Progenitor cell of endocrine pancreas (in vitro differentiated cells): ENCODE measurements at regions not wholly inside any gene's neighbourhood (a gene's known extent, or its start where the extent isn't known, plus 50 kb on each side); places are given as distances from the start of the nearest gene placed in this dataset.

Experiments
- DNase-seq: peaks from one replicate; pipeline ENCODE4 v3.0.0; 2021; ENCODE audit warnings: low spot score; ENCODE audit not compliant: unreplicated experiment
- H3K27ac Mint-ChIP-seq: 2 replicates; pipeline ENCODE4 v1.8.0; 2021; ENCODE audit warnings: mild to moderate bottlenecking, moderate library complexity, mixed read lengths
- H3K27me3 Mint-ChIP-seq: 2 replicates; pipeline ENCODE4 v1.8.0; 2021; ENCODE audit warnings: mixed read lengths
- H3K36me3 Mint-ChIP-seq: 2 replicates; pipeline ENCODE4 v1.8.0; 2022; ENCODE audit warnings: mixed read lengths; ENCODE audit not compliant: insufficient read depth
- H3K4me1 Mint-ChIP-seq: 2 replicates; pipeline ENCODE4 v1.8.0; 2021; ENCODE audit warnings: low read depth, mixed read lengths
- H3K4me3 Mint-ChIP-seq: 2 replicates; pipeline ENCODE4 v1.8.0; 2021; ENCODE audit warnings: low read depth, mild to moderate bottlenecking, moderate library complexity, mixed read lengths
- H3K9me3 Mint-ChIP-seq: 2 replicates; pipeline ENCODE4 v1.8.0; 2021; ENCODE audit warnings: low read depth, mixed read lengths
- TF ChIP-seq, protein P1 (sequence below): fragments of 200-600 bp; sonication (generic); IDR thresholded peaks from one replicate; pipeline ENCODE4 v1.5.0; 2021; ENCODE audit warnings: antibody characterized with exemption, mild to moderate bottlenecking; ENCODE audit not compliant: unreplicated experiment

DNA sequence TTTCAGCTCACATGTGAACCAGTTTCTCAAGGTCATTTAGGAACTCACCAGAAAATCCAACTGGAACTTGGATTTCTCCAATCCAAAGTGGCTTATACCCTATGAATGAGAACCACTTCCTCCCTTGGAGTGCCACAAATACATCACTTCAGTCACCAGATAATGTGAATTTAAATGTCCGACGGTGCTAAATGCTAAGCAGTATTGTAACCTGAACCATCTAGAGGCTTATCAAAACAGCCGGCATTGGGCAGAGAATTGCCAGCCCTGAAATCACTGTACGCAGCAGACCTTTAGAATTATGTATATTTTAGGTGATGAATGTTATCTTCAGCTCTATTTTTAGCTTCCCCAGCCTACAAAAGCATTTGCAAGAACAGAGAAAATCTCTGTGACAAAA, 76.8 kb upstream of the COX20 start:
- H3K9me3 Mint-ChIP-seq, result peaks cover 7% of the 10 kb centered on the region
- TF ChIP-seq, protein P1, sequence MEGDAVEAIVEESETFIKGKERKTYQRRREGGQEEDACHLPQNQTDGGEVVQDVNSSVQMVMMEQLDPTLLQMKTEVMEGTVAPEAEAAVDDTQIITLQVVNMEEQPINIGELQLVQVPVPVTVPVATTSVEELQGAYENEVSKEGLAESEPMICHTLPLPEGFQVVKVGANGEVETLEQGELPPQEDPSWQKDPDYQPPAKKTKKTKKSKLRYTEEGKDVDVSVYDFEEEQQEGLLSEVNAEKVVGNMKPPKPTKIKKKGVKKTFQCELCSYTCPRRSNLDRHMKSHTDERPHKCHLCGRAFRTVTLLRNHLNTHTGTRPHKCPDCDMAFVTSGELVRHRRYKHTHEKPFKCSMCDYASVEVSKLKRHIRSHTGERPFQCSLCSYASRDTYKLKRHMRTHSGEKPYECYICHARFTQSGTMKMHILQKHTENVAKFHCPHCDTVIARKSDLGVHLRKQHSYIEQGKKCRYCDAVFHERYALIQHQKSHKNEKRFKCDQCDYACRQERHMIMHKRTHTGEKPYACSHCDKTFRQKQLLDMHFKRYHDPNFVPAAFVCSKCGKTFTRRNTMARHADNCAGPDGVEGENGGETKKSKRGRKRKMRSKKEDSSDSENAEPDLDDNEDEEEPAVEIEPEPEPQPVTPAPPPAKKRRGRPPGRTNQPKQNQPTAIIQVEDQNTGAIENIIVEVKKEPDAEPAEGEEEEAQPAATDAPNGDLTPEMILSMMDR, result no peak
- peaks cover 10% of the 10 kb centered on the region for H3K4me1 Mint-ChIP-seq
- no peak for DNase-seq
- peaks cover 5% of the 10 kb centered on the region for H3K27me3 Mint-ChIP-seq
- no peaks in the 10 kb centered on the region for H3K36me3 Mint-ChIP-seq
- H3K4me3 Mint-ChIP-seq, result no peak overlapping the region
- no peak overlapping the region for H3K27ac Mint-ChIP-seq

DNA sequence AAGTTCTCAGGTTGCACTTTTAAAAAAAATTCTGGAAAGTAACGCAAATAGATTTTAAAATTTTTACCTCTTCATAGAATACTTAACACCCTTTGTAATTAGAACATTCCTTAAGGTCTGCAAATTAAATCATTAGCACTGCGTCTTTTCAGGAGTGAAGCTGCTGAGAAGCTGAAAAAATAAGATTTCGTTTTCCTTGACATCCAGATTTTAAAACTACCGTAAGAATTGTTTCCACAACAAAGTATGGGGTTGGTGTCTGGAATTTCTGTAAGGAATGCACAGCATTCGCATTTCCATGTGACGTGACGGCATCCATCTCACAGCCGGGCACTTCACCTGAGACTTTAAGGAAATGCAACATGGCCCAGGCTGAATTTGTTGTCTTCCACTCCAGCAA, 76.3 kb upstream of the COX20 start:
- Mint-ChIP-seq H3K4me3 (no peak overlapping the region), H3K27me3 (peaks cover 5% of the 10 kb centered on the region), H3K4me1 (peaks cover 10% of the 10 kb centered on the region), H3K27ac (peak overlapping the region; percentile 23), H3K36me3 (no peaks in the 10 kb centered on the region), H3K9me3 (peaks cover 7% of the 10 kb centered on the region)
- TF ChIP-seq, protein P1, result no peak
- no peak for DNase-seq

DNA sequence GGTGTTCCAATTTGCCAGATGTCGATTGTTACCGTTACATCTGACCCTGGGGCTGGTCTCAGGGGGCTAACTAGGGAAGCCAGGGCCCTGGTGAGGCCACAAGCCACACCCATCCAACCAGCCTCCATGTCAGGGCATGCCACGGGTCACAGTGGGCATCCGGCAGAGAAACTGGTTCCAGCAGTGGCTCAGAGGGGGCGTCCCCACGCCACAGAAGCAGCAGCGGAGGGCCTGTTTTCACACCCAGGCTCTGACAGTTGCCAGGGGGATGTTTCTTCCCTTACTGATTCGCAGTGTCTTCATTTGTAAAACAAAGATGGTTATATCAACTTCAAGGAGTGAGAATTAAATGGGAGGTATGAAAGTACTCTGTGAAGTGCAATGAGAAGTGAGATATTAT, 75.0 kb upstream of the COX20 start:
- no peak for DNase-seq
- peaks cover 5% of the 10 kb centered on the region for H3K27me3 Mint-ChIP-seq
- H3K4me3 Mint-ChIP-seq, result no peak overlapping the region
- H3K36me3 Mint-ChIP-seq, result no peaks in the 10 kb centered on the region
- peaks cover 7% of the 10 kb centered on the region for H3K9me3 Mint-ChIP-seq
- TF ChIP-seq, protein P1, result no peak
- H3K4me1 Mint-ChIP-seq, result peaks cover 10% of the 10 kb centered on the region
- no peak overlapping the region for H3K27ac Mint-ChIP-seq

DNA sequence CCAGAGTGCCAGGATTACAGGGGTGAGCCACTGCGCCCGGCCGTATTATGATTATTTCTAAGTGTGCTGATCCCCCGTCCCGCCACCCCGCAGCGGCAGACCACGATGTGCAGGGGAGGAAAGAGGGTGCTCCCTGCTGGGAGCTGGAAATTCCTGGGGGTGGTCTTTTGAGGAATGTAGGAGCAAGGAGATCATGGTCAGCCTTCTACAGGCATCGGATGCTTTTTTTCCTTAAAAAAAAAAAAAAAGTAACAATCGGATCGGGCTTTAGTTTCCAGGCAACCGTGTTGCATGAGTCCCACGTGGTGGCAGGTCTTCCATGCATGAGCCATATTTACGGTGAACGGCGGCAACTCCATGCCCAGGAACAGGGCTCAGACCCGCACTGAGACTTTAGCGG, 74.2 kb upstream of the COX20 start:
- DNase-seq, result no peak
- Mint-ChIP-seq H3K36me3 (no peaks in the 10 kb centered on the region), H3K4me3 (no peak overlapping the region), H3K9me3 (peaks cover 7% of the 10 kb centered on the region), H3K27ac (no peak overlapping the region), H3K4me1 (peaks cover 10% of the 10 kb centered on the region), H3K27me3 (peaks cover 5% of the 10 kb centered on the region)
- TF ChIP-seq, protein P1, result no peak

DNA sequence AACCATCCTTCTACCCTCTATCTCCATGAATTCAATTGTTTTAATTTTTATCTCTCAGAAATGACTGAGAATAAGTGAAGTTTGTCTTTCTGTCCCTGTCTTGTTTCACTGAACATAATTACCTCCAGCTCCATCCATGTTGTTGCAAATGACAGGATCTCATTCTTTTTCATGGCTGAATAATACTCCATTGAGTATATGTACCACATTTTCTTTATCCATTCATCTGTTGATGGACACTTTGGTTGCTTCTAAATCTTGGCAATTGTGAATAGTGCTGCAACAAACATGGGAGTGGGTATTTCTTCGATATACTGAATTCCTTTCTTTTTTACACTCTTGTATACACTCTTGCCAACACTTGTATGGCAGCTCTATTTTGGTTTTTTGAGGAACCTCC, 72.8 kb upstream of the COX20 start:
- TF ChIP-seq, protein P1, result no peak
- Mint-ChIP-seq H3K9me3 (peaks cover 10% of the 10 kb centered on the region), H3K4me1 (peaks cover 10% of the 10 kb centered on the region), H3K4me3 (no peak overlapping the region), H3K27me3 (peaks cover 5% of the 10 kb centered on the region), H3K36me3 (no peaks in the 10 kb centered on the region), H3K27ac (no peak overlapping the region)
- no peak for DNase-seq

DNA sequence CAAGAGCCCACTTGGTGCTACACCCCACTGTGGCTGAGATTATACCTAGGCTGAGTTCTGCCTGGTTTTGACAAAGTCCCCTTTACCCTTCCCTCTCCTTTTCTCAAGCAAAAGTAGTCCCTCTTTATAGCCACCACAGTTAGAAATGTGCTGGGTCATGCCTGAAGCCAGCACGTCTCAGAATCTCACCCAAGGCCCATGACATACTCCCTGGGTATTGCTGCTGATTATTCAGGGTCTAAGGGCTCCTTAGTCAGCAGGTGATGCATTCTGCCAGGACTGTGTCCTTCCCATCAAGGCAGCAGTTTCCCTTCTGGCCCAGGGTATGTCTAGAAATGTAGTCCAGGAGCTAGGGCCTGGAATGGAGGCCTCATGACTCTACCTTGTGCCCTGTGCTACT, 67.3 kb upstream of the COX20 start:
- no peak overlapping the region for H3K27ac Mint-ChIP-seq
- no peak overlapping the region for H3K4me3 Mint-ChIP-seq
- TF ChIP-seq, protein P1, result no peak
- no peaks in the 10 kb centered on the region for H3K4me1 Mint-ChIP-seq
- H3K36me3 Mint-ChIP-seq, result no peaks in the 10 kb centered on the region
- H3K27me3 Mint-ChIP-seq, result peaks cover 6% of the 10 kb centered on the region
- peaks cover 3% of the 10 kb centered on the region for H3K9me3 Mint-ChIP-seq
- DNase-seq, result no peak
